ENCODE measurements at regions not wholly inside any gene's neighbourhood (a gene's known extent, or its start where the extent isn't known, plus 50 kb on each side); places are given as distances from the start of the nearest gene placed in this dataset.

DNA sequence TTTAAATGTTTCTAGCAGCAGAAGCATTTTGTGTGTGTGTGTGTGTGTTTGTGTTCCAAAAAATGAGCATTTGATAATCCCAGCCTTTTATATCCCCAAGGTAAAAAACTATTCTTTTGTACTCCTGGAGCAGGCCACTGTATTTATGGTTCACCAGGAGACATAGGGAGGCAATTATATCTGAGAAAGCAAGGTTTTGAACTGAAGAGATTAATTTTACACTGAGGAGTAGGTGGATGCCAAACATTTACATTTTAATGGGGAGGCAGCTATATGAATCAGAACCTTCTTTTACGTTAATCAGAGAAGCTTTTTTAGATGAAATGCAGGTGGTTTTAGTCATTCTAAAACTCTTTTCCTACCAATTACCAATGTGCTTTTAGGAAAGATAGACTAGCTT, 1374.0 kb upstream of the TENM4 start:
- Histone ChIP-seq H2BK5ac (ENCODE audit: low read depth, low read length, poor library complexity) (no peak overlapping the region), H2AK5ac (ENCODE audit: low read length) (no peak overlapping the region), H3K79me1 (ENCODE audit: low read length) (no peaks in the 10 kb centered on the region), H3K9ac (ENCODE audit: low read length) (no peak overlapping the region), H4K8ac (ENCODE audit: low read depth, low read length) (no peak overlapping the region), H3K14ac (ENCODE audit: low read length) (no peak overlapping the region), H3K4me2 (ENCODE audit: low read length) (no peak overlapping the region), H3K4ac (ENCODE audit: low read depth, low read length) (no peak overlapping the region), H3K23ac (ENCODE audit: low read length) (no peak overlapping the region), H3K4me3 (ENCODE audit: low read depth, low read length) (no peak overlapping the region), H3K9me3 (ENCODE audit: insufficient read depth, low read depth, low read length) (no peaks in the 10 kb centered on the region), H3K4me1 (ENCODE audit: control insufficient read depth in 1 of 2, insufficient read depth in 2 of 2, low read length in 2 of 2) (no peaks in the 10 kb centered on the region), H3K27ac (ENCODE audit: low read depth, low read length) (no peak overlapping the region), H3K27me3 (ENCODE audit: insufficient read depth, low read length) (no peaks in the 10 kb centered on the region), H3K18ac (ENCODE audit: low read length) (no peak overlapping the region), H2BK12ac (ENCODE audit: low read length) (no peak overlapping the region), H3K79me2 (ENCODE audit: control insufficient read depth, insufficient read depth, low read length, poor library complexity) (no peaks in the 10 kb centered on the region), H4K12ac (ENCODE audit: low read depth, low read length) (no peak overlapping the region), H4K91ac (ENCODE audit: low read depth, low read length) (no peak overlapping the region), H2BK120ac (ENCODE audit: insufficient read depth, low read length, poor library complexity) (no peak overlapping the region), H3K36me3 (ENCODE audit: control insufficient read depth in 1 of 2, insufficient read depth in 2 of 2, low read length in 2 of 2) (no peaks in the 10 kb centered on the region), H2AFZ (ENCODE audit: insufficient read depth, low read length, poor library complexity) (no peak overlapping the region)
- no CpG with 5 or more reads among the region's 1 CpG for WGBS (ENCODE audit: extremely low coverage, insufficient coverage, insufficient read length)
- no peak for DNase-seq

DNA sequence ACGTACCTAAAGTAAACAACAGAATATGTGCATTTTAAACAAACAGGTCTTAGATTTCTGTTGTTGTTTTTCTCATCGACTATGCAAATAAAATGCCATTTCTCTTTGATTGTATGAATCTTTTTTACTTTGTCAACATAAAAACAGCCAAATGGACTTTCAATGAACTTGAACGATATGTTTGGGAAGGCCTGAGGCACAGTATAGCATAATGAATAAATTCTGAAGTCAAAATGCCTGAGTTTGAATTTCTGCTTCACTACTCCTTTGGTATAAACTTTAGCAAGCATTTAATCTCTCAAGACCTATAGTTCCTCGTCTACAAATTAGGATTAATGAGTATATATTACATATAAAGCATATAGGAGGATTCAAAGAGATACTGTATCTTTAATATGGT, 1369.9 kb upstream of the TENM4 start:
- DNase-seq: no peak
- H3K27me3 ChIP-seq (ENCODE audit: insufficient read depth, low read length): no peaks in the 10 kb centered on the region
- H3K4me3 ChIP-seq (ENCODE audit: low read depth, low read length): no peak overlapping the region
- H3K14ac ChIP-seq (ENCODE audit: low read length): no peak overlapping the region
- no peak overlapping the region for H3K4me2 ChIP-seq (ENCODE audit: low read length)
- H2BK12ac ChIP-seq (ENCODE audit: low read length): no peak overlapping the region
- H3K9me3 ChIP-seq (ENCODE audit: insufficient read depth, low read depth, low read length): no peaks in the 10 kb centered on the region
- WGBS (ENCODE audit: extremely low coverage, insufficient coverage, insufficient read length): no CpG with 5 or more reads among the region's 4 CpGs
- no peak overlapping the region for H3K18ac ChIP-seq (ENCODE audit: low read length)
- H3K27ac ChIP-seq (ENCODE audit: low read depth, low read length): no peak overlapping the region
- H2AFZ ChIP-seq (ENCODE audit: insufficient read depth, low read length, poor library complexity): no peak overlapping the region
- H4K8ac ChIP-seq (ENCODE audit: low read depth, low read length): no peak overlapping the region
- no peak overlapping the region for H4K91ac ChIP-seq (ENCODE audit: low read depth, low read length)
- no peak overlapping the region for H3K4ac ChIP-seq (ENCODE audit: low read depth, low read length)
- no peaks in the 10 kb centered on the region for H3K36me3 ChIP-seq (ENCODE audit: control insufficient read depth in 1 of 2, insufficient read depth in 2 of 2, low read length in 2 of 2)
- no peak overlapping the region for H4K12ac ChIP-seq (ENCODE audit: low read depth, low read length)
- H3K79me1 ChIP-seq (ENCODE audit: low read length): no peaks in the 10 kb centered on the region
- no peaks in the 10 kb centered on the region for H3K4me1 ChIP-seq (ENCODE audit: control insufficient read depth in 1 of 2, insufficient read depth in 2 of 2, low read length in 2 of 2)
- no peak overlapping the region for H2AK5ac ChIP-seq (ENCODE audit: low read length)
- H3K23ac ChIP-seq (ENCODE audit: low read length): no peak overlapping the region
- H2BK5ac ChIP-seq (ENCODE audit: low read depth, low read length, poor library complexity): no peak overlapping the region
- no peak overlapping the region for H2BK120ac ChIP-seq (ENCODE audit: insufficient read depth, low read length, poor library complexity)
- no peaks in the 10 kb centered on the region for H3K79me2 ChIP-seq (ENCODE audit: control insufficient read depth, insufficient read depth, low read length, poor library complexity)
- H3K9ac ChIP-seq (ENCODE audit: low read length): no peak overlapping the region

DNA sequence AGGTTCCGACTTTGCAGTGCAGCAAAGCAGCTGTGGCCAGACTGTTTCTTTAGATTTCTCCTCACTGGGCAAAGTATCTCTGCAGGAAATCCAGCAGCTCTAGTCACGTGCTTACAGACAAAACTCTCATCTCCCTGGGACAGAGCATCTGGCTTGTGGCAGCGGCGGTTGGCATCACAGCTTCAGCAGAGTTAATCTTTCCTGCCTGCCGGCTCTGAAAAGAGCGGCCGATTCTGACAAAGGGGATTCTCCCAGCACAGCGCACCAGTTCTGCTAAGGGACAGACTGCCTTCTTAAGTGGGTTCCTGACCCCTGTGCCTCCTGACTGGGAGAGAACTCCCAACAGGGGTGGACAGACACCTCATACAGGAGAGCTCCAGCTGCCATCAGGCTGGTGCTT, 1357.3 kb upstream of the TENM4 start:
- H3K14ac ChIP-seq (ENCODE audit: low read length): no peak overlapping the region
- peaks cover 4% of the 10 kb centered on the region for H3K9me3 ChIP-seq (ENCODE audit: insufficient read depth, low read depth, low read length)
- H3K9ac ChIP-seq (ENCODE audit: low read length): no peak overlapping the region
- no peaks in the 10 kb centered on the region for H3K79me1 ChIP-seq (ENCODE audit: low read length)
- H3K4me2 ChIP-seq (ENCODE audit: low read length): no peak overlapping the region
- no peaks in the 10 kb centered on the region for H3K4me1 ChIP-seq (ENCODE audit: control insufficient read depth in 1 of 2, insufficient read depth in 2 of 2, low read length in 2 of 2)
- H2BK12ac ChIP-seq (ENCODE audit: low read length): no peak overlapping the region
- H4K12ac ChIP-seq (ENCODE audit: low read depth, low read length): no peak overlapping the region
- H4K91ac ChIP-seq (ENCODE audit: low read depth, low read length): no peak overlapping the region
- no peak overlapping the region for H2AK5ac ChIP-seq (ENCODE audit: low read length)
- no peak overlapping the region for H2BK120ac ChIP-seq (ENCODE audit: insufficient read depth, low read length, poor library complexity)
- H3K18ac ChIP-seq (ENCODE audit: low read length): no peak overlapping the region
- DNase-seq: no peak
- H4K8ac ChIP-seq (ENCODE audit: low read depth, low read length): no peak overlapping the region
- no peak overlapping the region for H3K4me3 ChIP-seq (ENCODE audit: low read depth, low read length)
- H3K36me3 ChIP-seq (ENCODE audit: control insufficient read depth in 1 of 2, insufficient read depth in 2 of 2, low read length in 2 of 2): no peaks in the 10 kb centered on the region
- no peaks in the 10 kb centered on the region for H3K79me2 ChIP-seq (ENCODE audit: control insufficient read depth, insufficient read depth, low read length, poor library complexity)
- H3K27ac ChIP-seq (ENCODE audit: low read depth, low read length): no peak overlapping the region
- H3K27me3 ChIP-seq (ENCODE audit: insufficient read depth, low read length): no peaks in the 10 kb centered on the region
- no peak overlapping the region for H2AFZ ChIP-seq (ENCODE audit: insufficient read depth, low read length, poor library complexity)
- H3K4ac ChIP-seq (ENCODE audit: low read depth, low read length): no peak overlapping the region
- H3K23ac ChIP-seq (ENCODE audit: low read length): no peak overlapping the region
- no peak overlapping the region for H2BK5ac ChIP-seq (ENCODE audit: low read depth, low read length, poor library complexity)
- no CpG with 5 or more reads among the region's 8 CpGs for WGBS (ENCODE audit: extremely low coverage, insufficient coverage, insufficient read length)

DNA sequence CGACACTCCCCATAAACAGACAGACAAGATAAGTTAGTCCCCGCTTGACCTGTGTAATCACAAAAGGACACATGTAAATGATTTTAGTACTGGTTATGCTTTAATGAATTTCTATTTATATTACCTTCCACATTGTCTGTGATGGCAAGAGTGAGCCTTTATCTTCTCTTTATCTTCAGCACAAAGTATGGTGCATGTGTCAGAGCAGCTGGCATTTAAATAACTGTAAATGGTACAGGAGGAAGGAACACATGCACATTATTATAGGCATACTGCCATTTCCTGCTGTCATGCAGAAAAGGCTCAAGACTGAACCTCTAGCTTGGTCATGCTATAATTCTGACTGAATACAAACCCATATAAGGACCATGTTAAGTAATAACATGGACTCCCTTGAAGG, 1342.7 kb upstream of the TENM4 start:
- H3K27ac ChIP-seq (ENCODE audit: low read depth, low read length): no peak overlapping the region
- no peak overlapping the region for H2AFZ ChIP-seq (ENCODE audit: insufficient read depth, low read length, poor library complexity)
- H3K27me3 ChIP-seq (ENCODE audit: insufficient read depth, low read length): no peaks in the 10 kb centered on the region
- no peak for DNase-seq
- no peak overlapping the region for H4K8ac ChIP-seq (ENCODE audit: low read depth, low read length)
- no peak overlapping the region for H3K4me2 ChIP-seq (ENCODE audit: low read length)
- no peak overlapping the region for H4K12ac ChIP-seq (ENCODE audit: low read depth, low read length)
- H2AK5ac ChIP-seq (ENCODE audit: low read length): no peak overlapping the region
- no peak overlapping the region for H3K14ac ChIP-seq (ENCODE audit: low read length)
- no peak overlapping the region for H2BK120ac ChIP-seq (ENCODE audit: insufficient read depth, low read length, poor library complexity)
- WGBS (ENCODE audit: extremely low coverage, insufficient coverage, insufficient read length): no CpG with 5 or more reads among the region's 2 CpGs
- H3K18ac ChIP-seq (ENCODE audit: low read length): no peak overlapping the region
- H2BK5ac ChIP-seq (ENCODE audit: low read depth, low read length, poor library complexity): no peak overlapping the region
- no peak overlapping the region for H3K9ac ChIP-seq (ENCODE audit: low read length)
- no peak overlapping the region for H4K91ac ChIP-seq (ENCODE audit: low read depth, low read length)
- H3K79me1 ChIP-seq (ENCODE audit: low read length): no peaks in the 10 kb centered on the region
- no peak overlapping the region for H2BK12ac ChIP-seq (ENCODE audit: low read length)
- no peak overlapping the region for H3K4ac ChIP-seq (ENCODE audit: low read depth, low read length)
- H3K4me1 ChIP-seq (ENCODE audit: control insufficient read depth in 1 of 2, insufficient read depth in 2 of 2, low read length in 2 of 2): no peaks in the 10 kb centered on the region
- no peak overlapping the region for H3K4me3 ChIP-seq (ENCODE audit: low read depth, low read length)
- H3K9me3 ChIP-seq (ENCODE audit: insufficient read depth, low read depth, low read length): no peaks in the 10 kb centered on the region
- H3K36me3 ChIP-seq (ENCODE audit: control insufficient read depth in 1 of 2, insufficient read depth in 2 of 2, low read length in 2 of 2): no peaks in the 10 kb centered on the region
- H3K79me2 ChIP-seq (ENCODE audit: control insufficient read depth, insufficient read depth, low read length, poor library complexity): no peaks in the 10 kb centered on the region
- H3K23ac ChIP-seq (ENCODE audit: low read length): no peak overlapping the region

Data from trophoblast cell (in vitro differentiated cells and primary cell).